ENCODE measurements at regions not wholly inside any gene's neighbourhood (a gene's known extent, or its start where the extent isn't known, plus 50 kb on each side); places are given as distances from the start of the nearest gene placed in this dataset.

- DNase-seq (ENCODE audit: low read depth in 2 of 2) = no peak
Observed at GRCh38 chr2:204268971-204269370, 276.3 kb upstream of the PARD3B start.

DNA sequence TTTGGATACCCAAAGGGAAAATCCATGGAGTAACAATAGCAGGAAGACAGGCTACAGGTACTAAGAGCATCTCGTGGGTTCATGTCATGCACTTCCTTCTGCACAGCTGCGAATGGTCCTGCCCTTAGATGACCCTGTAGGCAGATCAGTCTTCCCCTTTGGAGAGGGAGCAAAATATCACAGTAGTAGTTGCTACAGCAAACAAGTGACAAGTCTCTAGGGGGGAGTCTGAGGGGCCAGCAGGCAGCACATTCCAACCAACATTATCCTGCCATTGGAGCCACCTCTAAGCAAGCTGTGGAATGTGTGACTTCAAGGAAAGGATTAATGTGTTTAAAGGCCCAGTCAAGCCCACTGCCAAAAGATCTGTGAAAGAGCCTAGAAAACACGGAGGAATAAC lies 273.2 kb upstream of the PARD3B start:
- no peak for DNase-seq (ENCODE audit: low read depth in 2 of 2)

DNA sequence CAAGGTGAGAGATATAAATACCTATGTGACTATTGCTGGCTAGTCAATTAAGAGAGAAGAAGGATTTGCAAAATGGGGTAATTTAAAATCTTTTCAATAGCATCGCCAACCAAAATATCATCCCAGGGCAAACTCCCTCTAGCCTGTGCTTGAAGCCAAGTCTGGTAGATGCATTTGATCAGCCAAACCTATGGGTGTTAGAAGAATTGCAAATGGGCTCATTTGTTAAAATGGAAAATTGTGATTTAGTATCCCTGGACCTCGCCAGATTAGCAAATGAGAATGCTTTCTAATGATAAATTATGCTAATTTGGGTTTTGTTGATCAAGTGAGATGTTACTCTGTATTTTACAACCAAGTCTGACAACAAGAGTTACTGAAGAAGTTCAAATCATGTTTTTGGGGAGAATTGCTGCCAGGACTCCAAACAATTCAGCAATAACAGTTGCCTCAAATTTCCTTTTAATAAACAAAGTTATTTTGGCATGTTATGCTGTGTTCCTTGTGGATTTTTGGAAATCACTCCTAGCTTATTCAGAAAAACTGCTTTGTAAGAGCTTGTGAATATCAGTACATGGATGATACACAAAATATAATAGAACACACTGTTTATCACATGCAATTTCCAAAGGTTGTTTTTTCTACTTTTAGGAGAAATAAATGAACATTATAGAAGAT lies 272.5 kb upstream of the PARD3B start:
- DNase-seq (ENCODE audit: low read depth in 2 of 2) = no peak

GRCh38 chr2:204274429-204274828 lies 270.8 kb upstream of the PARD3B start:
- no peak for DNase-seq (ENCODE audit: low read depth in 2 of 2)

GRCh38 chr2:204274991-204275390 lies 270.3 kb upstream of the PARD3B start:
- DNase-seq (ENCODE audit: low read depth in 2 of 2) = no peak

- no peak for DNase-seq (ENCODE audit: low read depth in 2 of 2)
Observed at GRCh38 chr2:204277226-204277625, 268.0 kb upstream of the PARD3B start.

DNA sequence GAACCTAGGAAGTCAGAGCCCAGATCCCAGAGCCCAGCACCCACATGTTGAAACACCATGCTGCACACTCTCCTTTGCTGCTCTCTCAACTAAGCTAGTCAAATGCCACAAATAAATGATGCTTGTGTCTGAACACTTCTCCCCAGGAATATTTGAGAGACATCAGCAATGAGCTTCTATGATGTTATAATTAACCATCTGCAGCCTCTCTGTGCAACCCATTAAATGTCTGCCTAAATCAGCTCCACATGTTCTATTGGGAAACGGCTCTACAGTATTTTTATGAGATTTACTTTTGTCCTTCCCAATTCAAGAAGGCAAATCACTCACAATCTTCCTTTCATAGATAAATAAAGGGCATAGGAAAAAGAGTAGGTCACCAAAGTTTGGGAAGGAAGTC lies 266.8 kb upstream of the PARD3B start:
- DNase-seq (ENCODE audit: low read depth in 2 of 2) = no peak

- no peak for DNase-seq (ENCODE audit: low read depth in 2 of 2)
Observed at GRCh38 chr2:204279819-204280218, 265.5 kb upstream of the PARD3B start.

DNA sequence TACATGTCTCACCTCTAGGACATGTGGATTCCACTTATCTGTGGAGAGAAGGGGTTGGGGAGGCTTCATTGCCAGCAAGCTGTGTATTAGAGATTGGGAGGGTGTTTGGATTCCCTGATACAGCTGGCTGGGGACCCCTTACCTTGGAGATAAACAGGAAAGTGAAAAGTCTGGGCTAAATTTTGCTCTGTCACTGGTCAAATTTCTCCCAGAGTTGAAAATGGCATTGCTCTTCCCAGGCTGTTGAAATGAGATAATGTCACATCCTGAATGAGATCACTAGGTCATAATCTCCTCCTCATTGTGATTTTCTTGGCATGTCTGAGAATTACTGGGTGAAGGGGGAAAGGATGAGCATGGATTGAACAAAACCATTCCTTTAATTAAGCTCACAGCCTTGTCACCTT lies 265.0 kb upstream of the PARD3B start:
- DNase-seq (ENCODE audit: low read depth in 2 of 2) = no peak

GRCh38 chr2:204282081-204282480 lies 263.2 kb upstream of the PARD3B start:
- no peak for DNase-seq (ENCODE audit: low read depth in 2 of 2)

DNA sequence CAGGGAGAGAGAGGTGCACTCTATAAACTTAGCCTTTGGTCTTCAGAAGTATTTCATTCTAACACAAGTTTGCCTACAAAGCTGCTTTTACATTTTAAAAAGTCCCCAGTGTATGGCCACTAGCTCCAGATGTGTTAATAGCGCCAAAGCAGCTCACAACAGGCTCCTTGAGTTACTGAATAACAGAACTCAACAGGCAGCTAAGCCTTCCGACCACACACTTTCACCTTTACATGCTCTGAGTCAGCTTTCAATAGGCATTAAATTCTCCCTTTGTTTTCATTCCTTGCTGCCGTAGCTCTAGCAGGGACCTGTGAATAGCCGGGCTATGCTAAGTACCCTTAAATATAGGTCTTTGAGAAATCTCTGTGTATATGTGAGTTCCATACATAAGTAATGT lies 262.8 kb upstream of the PARD3B start:
- DNase-seq (ENCODE audit: low read depth in 2 of 2) = no peak

- DNase-seq (ENCODE audit: low read depth in 2 of 2) = no peak
Observed at GRCh38 chr2:204289066-204289465, 256.2 kb upstream of the PARD3B start.

DNA sequence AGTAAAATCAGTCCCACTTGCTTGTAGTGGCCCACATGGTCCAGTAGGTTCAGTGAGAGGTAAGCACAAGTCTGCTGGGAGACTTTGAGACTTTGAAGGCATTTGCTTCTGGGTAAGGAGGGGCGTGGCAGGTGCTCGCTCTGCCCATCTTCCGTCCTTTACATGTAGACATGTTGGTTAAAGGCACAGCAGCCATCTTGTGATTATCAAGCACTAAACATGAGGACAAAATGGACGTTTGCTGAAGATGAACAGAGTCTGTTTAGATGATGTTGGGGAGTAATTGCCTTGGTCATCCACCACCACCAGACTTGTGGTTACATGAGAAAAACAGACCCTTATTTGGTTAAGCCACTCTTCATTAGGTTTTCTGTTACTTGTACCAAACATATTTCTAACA lies 252.8 kb upstream of the PARD3B start:
- no peak for DNase-seq (ENCODE audit: low read depth in 2 of 2)

DNA sequence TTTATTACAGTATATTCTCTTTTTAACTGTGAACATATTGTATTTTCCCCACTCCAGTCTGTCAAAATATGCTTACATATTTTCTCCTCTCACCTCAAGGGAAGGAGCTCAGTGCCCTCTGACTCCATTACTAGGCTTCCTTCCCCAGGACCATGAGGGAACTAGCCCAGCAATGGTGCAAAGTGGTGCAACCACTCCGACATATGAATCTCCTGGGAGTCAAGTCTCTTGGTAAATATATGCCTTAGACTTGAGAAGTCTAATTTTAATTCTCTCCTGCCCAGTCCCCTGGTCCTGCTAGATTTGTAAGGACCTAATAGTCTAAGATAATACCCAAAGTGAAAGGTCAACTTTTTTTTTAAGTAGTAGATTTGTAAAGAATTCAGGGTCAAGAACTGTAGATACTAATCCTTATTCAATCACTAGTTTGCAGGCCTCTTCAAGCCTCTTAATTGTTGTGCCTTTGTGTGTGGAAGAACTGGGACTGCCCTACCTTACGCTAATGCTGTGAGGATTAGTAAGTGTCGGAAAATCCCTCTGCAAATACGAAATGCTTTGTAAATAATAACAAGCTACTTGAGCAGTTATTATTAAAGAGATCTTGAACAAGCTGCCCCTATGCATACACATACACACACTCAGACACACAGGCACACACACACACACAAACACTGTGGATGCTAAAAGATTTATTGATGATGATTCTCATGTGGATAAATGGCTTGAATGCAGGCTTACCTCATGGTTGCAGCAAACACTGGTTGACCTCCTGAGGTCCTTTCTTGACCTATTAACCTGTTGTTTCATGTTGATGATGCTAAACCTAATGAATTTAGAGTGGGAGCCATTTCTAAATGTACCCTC lies 251.2 kb upstream of the PARD3B start:
- no peak for DNase-seq (ENCODE audit: low read depth in 2 of 2)

DNA sequence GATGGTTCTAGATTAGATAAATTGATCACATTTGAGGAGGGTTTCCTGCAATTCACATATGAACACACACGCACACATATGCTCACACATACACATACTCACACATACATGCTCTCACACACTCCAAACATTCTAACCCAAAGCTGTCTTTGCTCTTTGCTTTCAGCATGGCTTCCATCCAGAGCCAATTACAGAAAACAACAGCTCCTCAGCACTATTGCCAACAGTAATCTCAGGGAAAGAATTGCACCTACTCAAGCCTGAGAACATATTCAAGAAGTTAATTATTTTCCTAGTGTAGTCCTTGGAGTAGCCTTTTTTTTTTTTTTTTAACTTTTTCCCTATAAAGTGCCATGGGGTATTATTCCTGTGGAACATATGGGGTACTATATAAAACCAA lies 246.9 kb upstream of the PARD3B start:
- DNase-seq (ENCODE audit: low read depth in 2 of 2) = no peak

GRCh38 chr2:204299766-204300165 lies 245.5 kb upstream of the PARD3B start:
- no peak for DNase-seq (ENCODE audit: low read depth in 2 of 2)

DNA sequence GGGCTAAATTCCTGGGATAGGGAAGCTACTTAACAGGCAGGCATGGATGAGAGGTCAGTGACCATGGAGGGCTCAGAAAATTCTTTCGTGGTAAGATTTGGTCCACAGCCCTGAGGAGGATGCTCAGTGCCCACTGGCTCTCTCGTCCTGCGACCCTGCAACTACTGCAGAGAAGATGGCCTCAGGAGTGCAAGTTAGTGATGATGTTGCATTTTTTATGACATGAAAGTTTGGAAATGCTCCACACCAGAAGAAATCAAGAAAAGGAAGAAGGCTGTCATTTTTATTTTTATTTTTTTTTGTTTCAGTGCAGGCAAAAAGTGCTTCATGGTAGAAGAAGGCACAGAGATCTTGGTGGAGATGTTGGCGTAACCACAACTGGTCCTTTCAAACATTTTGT lies 238.6 kb upstream of the PARD3B start:
- DNase-seq (ENCODE audit: low read depth in 2 of 2) = no peak

DNA sequence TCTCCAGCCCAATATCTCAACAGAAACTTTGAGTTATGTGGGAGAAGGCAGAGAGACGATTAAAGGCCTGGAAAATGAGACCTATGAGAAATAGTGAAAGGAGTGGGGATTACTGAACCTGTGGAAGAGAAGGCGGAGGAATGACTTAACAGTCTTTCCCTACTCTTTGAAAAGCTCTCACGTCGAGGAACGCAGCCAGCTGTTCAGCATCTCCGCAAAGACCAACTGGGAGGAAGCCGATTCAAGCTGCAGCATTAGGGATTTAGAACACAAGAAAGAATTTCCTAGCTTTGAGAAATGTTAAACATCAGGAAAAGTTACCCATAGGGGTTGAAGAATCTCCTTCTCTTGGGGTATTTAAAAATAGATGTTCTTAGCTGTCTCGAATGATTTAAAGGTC lies 233.2 kb upstream of the PARD3B start:
- no peak for DNase-seq (ENCODE audit: low read depth in 2 of 2)

DNA sequence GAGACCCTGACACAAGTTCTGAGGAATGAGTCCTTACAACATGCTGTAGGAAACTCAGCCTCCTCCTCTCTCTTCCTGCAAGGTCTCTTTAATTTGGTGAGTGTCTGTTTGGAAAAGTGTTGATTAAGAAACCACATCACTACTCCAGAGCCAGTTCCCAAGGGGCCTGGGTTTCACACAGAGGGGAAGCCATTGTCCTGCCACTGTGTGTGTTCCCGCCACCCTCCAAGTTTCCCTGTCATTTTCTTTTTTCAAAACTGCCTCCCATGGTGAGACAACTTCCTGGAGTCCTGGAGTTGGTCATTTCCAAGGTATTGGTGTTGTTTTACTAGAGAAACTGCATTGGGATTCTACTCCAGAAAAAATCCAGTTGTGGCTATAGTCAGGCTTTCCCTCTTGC lies 232.0 kb upstream of the PARD3B start:
- no peak for DNase-seq (ENCODE audit: low read depth in 2 of 2)

DNA sequence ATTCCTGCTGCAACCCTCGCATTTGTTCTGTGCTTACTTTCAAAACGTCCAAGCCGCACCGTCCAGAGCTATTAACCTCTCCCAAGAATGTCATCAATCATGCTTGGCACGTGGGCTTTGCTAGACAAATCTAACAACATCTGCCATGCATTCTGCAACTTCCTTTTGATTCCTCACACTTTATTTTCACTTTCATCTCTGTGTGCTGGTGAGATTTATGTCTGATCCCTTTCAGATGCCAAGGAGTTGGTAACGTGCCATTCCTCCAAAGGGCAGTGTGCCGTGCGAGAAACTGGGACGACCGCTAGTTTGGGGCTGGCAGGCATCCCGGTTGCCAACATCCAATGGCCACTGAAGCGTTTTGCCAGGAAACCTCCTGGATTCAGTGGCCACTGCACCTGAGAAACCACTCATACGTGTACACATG lies 230.0 kb upstream of the PARD3B start:
- DNase-seq (ENCODE audit: low read depth in 2 of 2) = no peak

DNA sequence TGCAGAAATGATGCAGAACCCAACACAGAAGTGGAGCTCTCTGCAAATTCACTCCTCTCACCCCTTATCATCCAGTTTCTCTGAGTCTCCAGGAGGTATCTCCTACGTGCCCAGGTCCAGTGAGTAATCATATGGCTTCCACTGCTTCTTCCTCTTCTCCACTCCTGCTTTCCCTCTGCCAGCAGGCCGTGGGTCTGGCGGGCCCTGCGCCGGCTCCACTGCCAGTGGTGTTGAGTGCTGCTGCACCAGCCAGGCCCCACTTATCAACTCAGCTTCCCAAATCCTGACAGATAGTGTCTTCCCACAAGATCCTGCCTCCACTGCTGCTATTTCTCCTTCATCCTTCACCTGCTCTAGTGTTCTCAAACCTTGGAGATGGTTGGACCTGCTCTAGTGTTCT lies 227.6 kb upstream of the PARD3B start:
- no peak for DNase-seq (ENCODE audit: low read depth in 2 of 2)

GRCh38 chr2:204321027-204321800 lies 224.1 kb upstream of the PARD3B start:
- DNase-seq (ENCODE audit: low read depth in 2 of 2) = no peak

Measured in stimulated activated CD8-positive, alpha-beta memory T cell treated with anti-CD3 and anti-CD28 coated beads, Interleukin-2, amount 100 ng/mL, for 1 hour (primary cell).